ENCODE measurements at regions not wholly inside any gene's neighbourhood (a gene's known extent, or its start where the extent isn't known, plus 50 kb on each side); places are given as distances from the start of the nearest gene placed in this dataset.
"Not testable (repeated sequence)": the region's sequence is repeated elsewhere in the genome, so short reads cannot be mapped to it uniquely, and the experiment has no call there.

GRCh38 chr21:5113092-5113491 is 5408.3 kb upstream of the TPTE start:
- not testable (repeated sequence) for H3K36me3 ChIP-seq (ENCODE audit: control insufficient read depth in 1 of 2, insufficient read depth in 2 of 2, low read length in 2 of 2); H3K9me3 ChIP-seq (ENCODE audit: control insufficient read depth in 1 of 2, low read length in 2 of 2); H3K4me1 ChIP-seq (ENCODE audit: control insufficient read depth in 1 of 2, insufficient read depth in 2 of 2, low read length in 2 of 2); H3K4me3 ChIP-seq (ENCODE audit: low read depth in 1 of 2, low read length in 2 of 2); H3K27me3 ChIP-seq (ENCODE audit: low read depth, low read length); H3K27ac ChIP-seq (ENCODE audit: low read length)

GRCh38 chr21:5114468-5114867 is 5406.9 kb upstream of the TPTE start:
- not testable (repeated sequence) for H3K4me1 ChIP-seq (ENCODE audit: control insufficient read depth in 1 of 2, insufficient read depth in 2 of 2, low read length in 2 of 2); H3K36me3 ChIP-seq (ENCODE audit: control insufficient read depth in 1 of 2, insufficient read depth in 2 of 2, low read length in 2 of 2); H3K27me3 ChIP-seq (ENCODE audit: low read depth, low read length); H3K9me3 ChIP-seq (ENCODE audit: control insufficient read depth in 1 of 2, low read length in 2 of 2); H3K27ac ChIP-seq (ENCODE audit: low read length); H3K4me3 ChIP-seq (ENCODE audit: low read depth in 1 of 2, low read length in 2 of 2)

GRCh38 chr21:5114893-5115645 is 5406.3 kb upstream of the TPTE start:
- H3K9me3 ChIP-seq (ENCODE audit: control insufficient read depth in 1 of 2, low read length in 2 of 2); H3K36me3 ChIP-seq (ENCODE audit: control insufficient read depth in 1 of 2, insufficient read depth in 2 of 2, low read length in 2 of 2); H3K4me3 ChIP-seq (ENCODE audit: low read depth in 1 of 2, low read length in 2 of 2); H3K27ac ChIP-seq (ENCODE audit: low read length); H3K27me3 ChIP-seq (ENCODE audit: low read depth, low read length); H3K4me1 ChIP-seq (ENCODE audit: control insufficient read depth in 1 of 2, insufficient read depth in 2 of 2, low read length in 2 of 2): not testable (repeated sequence)

- not testable (repeated sequence) for H3K27ac ChIP-seq (ENCODE audit: low read length); H3K36me3 ChIP-seq (ENCODE audit: control insufficient read depth in 1 of 2, insufficient read depth in 2 of 2, low read length in 2 of 2); H3K4me3 ChIP-seq (ENCODE audit: low read depth in 1 of 2, low read length in 2 of 2); H3K27me3 ChIP-seq (ENCODE audit: low read depth, low read length); H3K9me3 ChIP-seq (ENCODE audit: control insufficient read depth in 1 of 2, low read length in 2 of 2); H3K4me1 ChIP-seq (ENCODE audit: control insufficient read depth in 1 of 2, insufficient read depth in 2 of 2, low read length in 2 of 2)
Observed at GRCh38 chr21:5115646-5116343, 5405.6 kb upstream of the TPTE start.

- H3K9me3 ChIP-seq (ENCODE audit: control insufficient read depth in 1 of 2, low read length in 2 of 2); H3K27ac ChIP-seq (ENCODE audit: low read length); H3K27me3 ChIP-seq (ENCODE audit: low read depth, low read length); H3K4me1 ChIP-seq (ENCODE audit: control insufficient read depth in 1 of 2, insufficient read depth in 2 of 2, low read length in 2 of 2); H3K4me3 ChIP-seq (ENCODE audit: low read depth in 1 of 2, low read length in 2 of 2); H3K36me3 ChIP-seq (ENCODE audit: control insufficient read depth in 1 of 2, insufficient read depth in 2 of 2, low read length in 2 of 2): not testable (repeated sequence)
Observed at GRCh38 chr21:5116344-5117123, 5404.8 kb upstream of the TPTE start.

GRCh38 chr21:5117135-5117534 is 5404.2 kb upstream of the TPTE start:
- not testable (repeated sequence) for H3K4me1 ChIP-seq (ENCODE audit: control insufficient read depth in 1 of 2, insufficient read depth in 2 of 2, low read length in 2 of 2); H3K27me3 ChIP-seq (ENCODE audit: low read depth, low read length); H3K27ac ChIP-seq (ENCODE audit: low read length); H3K9me3 ChIP-seq (ENCODE audit: control insufficient read depth in 1 of 2, low read length in 2 of 2); H3K36me3 ChIP-seq (ENCODE audit: control insufficient read depth in 1 of 2, insufficient read depth in 2 of 2, low read length in 2 of 2); H3K4me3 ChIP-seq (ENCODE audit: low read depth in 1 of 2, low read length in 2 of 2)

GRCh38 chr21:5117666-5118295 is 5403.6 kb upstream of the TPTE start:
- not testable (repeated sequence) for H3K4me3 ChIP-seq (ENCODE audit: low read depth in 1 of 2, low read length in 2 of 2); H3K9me3 ChIP-seq (ENCODE audit: control insufficient read depth in 1 of 2, low read length in 2 of 2); H3K27ac ChIP-seq (ENCODE audit: low read length); H3K4me1 ChIP-seq (ENCODE audit: control insufficient read depth in 1 of 2, insufficient read depth in 2 of 2, low read length in 2 of 2); H3K27me3 ChIP-seq (ENCODE audit: low read depth, low read length); H3K36me3 ChIP-seq (ENCODE audit: control insufficient read depth in 1 of 2, insufficient read depth in 2 of 2, low read length in 2 of 2)

GRCh38 chr21:5118296-5118679 is 5403.1 kb upstream of the TPTE start:
- not testable (repeated sequence) for H3K27me3 ChIP-seq (ENCODE audit: low read depth, low read length); H3K9me3 ChIP-seq (ENCODE audit: control insufficient read depth in 1 of 2, low read length in 2 of 2); H3K27ac ChIP-seq (ENCODE audit: low read length)

GRCh38 chr21:5119179-5119578 is 5402.2 kb upstream of the TPTE start:
- not testable (repeated sequence) for H3K4me1 ChIP-seq (ENCODE audit: control insufficient read depth in 1 of 2, insufficient read depth in 2 of 2, low read length in 2 of 2)

More at GRCh38 chr21:5118296-5118679, 5403.1 kb upstream of the TPTE start:
- H3K36me3 ChIP-seq (ENCODE audit: control insufficient read depth in 1 of 2, insufficient read depth in 2 of 2, low read length in 2 of 2); H3K4me3 ChIP-seq (ENCODE audit: low read depth in 1 of 2, low read length in 2 of 2); H3K4me1 ChIP-seq (ENCODE audit: control insufficient read depth in 1 of 2, insufficient read depth in 2 of 2, low read length in 2 of 2): not testable (repeated sequence)

GRCh38 chr21:5121399-5121798 is 5400.0 kb upstream of the TPTE start:
- H3K4me1 ChIP-seq (ENCODE audit: control insufficient read depth in 1 of 2, insufficient read depth in 2 of 2, low read length in 2 of 2); H3K36me3 ChIP-seq (ENCODE audit: control insufficient read depth in 1 of 2, insufficient read depth in 2 of 2, low read length in 2 of 2); H3K4me3 ChIP-seq (ENCODE audit: low read depth in 1 of 2, low read length in 2 of 2); H3K27me3 ChIP-seq (ENCODE audit: low read depth, low read length); H3K9me3 ChIP-seq (ENCODE audit: control insufficient read depth in 1 of 2, low read length in 2 of 2); H3K27ac ChIP-seq (ENCODE audit: low read length): not testable (repeated sequence)

More at GRCh38 chr21:5119179-5119578, 5402.2 kb upstream of the TPTE start:
- not testable (repeated sequence) for H3K27me3 ChIP-seq (ENCODE audit: low read depth, low read length); H3K36me3 ChIP-seq (ENCODE audit: control insufficient read depth in 1 of 2, insufficient read depth in 2 of 2, low read length in 2 of 2); H3K27ac ChIP-seq (ENCODE audit: low read length); H3K4me3 ChIP-seq (ENCODE audit: low read depth in 1 of 2, low read length in 2 of 2); H3K9me3 ChIP-seq (ENCODE audit: control insufficient read depth in 1 of 2, low read length in 2 of 2)

GRCh38 chr21:5121849-5122248 is 5399.5 kb upstream of the TPTE start:
- not testable (repeated sequence) for H3K4me3 ChIP-seq (ENCODE audit: low read depth in 1 of 2, low read length in 2 of 2); H3K9me3 ChIP-seq (ENCODE audit: control insufficient read depth in 1 of 2, low read length in 2 of 2); H3K36me3 ChIP-seq (ENCODE audit: control insufficient read depth in 1 of 2, insufficient read depth in 2 of 2, low read length in 2 of 2); H3K27me3 ChIP-seq (ENCODE audit: low read depth, low read length); H3K4me1 ChIP-seq (ENCODE audit: control insufficient read depth in 1 of 2, insufficient read depth in 2 of 2, low read length in 2 of 2); H3K27ac ChIP-seq (ENCODE audit: low read length)

Measured in muscle layer of duodenum (tissue), 2 donors.